ENCODE measurements at regions not wholly inside any gene's neighbourhood (a gene's known extent, or its start where the extent isn't known, plus 50 kb on each side); places are given as distances from the start of the nearest gene placed in this dataset.

GRCh38 chr2:225911019-225911418, 511.5 kb downstream of the NYAP2 start:
- Histone ChIP-seq H3K27ac (no peak overlapping the region), H3K36me3 (no peaks in the 10 kb centered on the region), H3K27me3 (no peaks in the 10 kb centered on the region), H3K9me3 (peaks cover 0 to 10% (median 0%) of the 10 kb centered on the region in 12 donors), H3K4me1 (no peaks in the 10 kb centered on the region), H3K4me3 (no peak overlapping the region)
- ATAC-seq = no peak
- WGBS, 4 donors = 81 to 88% (median 84%) methylated on average over 6 of the region's 6 CpGs
- no peak for DNase-seq
- intact Hi-C loops (cut with DNase I) = no loop called here
- TF ChIP-seq CTCF (IDR thresholded peaks at IDR 0.05) = no peak
- TF ChIP-seq POLR2A (IDR thresholded peaks at IDR 0.05) = no peak

GRCh38 chr2:225895126-225895525, 495.6 kb downstream of the NYAP2 start:
- DNase-seq (no peak), ATAC-seq (no peak)
- 56 to 82% (median 65%) methylated on average over 1 of the region's 1 CpG for WGBS, 4 donors
- H3K27me3 ChIP-seq = no peaks in the 10 kb centered on the region
- peaks cover 0 to 4% (median 0%) of the 10 kb centered on the region in 12 donors for H3K4me1 ChIP-seq
- no peak overlapping the region for H3K27ac ChIP-seq
- no peak overlapping the region for H3K4me3 ChIP-seq
- intact Hi-C loops (cut with DNase I) = loop anchor here in 1 of 10 donors (2.0 kb wide), 1 partner anchor 906 kb away; no protein-coding TSS in a partner anchor
- H3K36me3 ChIP-seq = no peaks in the 10 kb centered on the region
- H3K9me3 ChIP-seq = no peaks in the 10 kb centered on the region
- TF ChIP-seq POLR2A (IDR thresholded peaks at IDR 0.05) = no peak
- TF ChIP-seq CTCF (IDR thresholded peaks at IDR 0.05) = no peak

- no peak for DNase-seq
- H3K9me3 ChIP-seq = no peaks in the 10 kb centered on the region
- intact Hi-C loops (cut with DNase I) = loop anchor here in 4 of 10 donors (2.0 to 5.0 kb wide), 3 partner anchors 323 to 908 kb away; no protein-coding TSS in a partner anchor
- peak in 1 of 4 donors; percentile 58 for ATAC-seq
- no peaks in the 10 kb centered on the region for H3K36me3 ChIP-seq
- H3K27me3 ChIP-seq = no peaks in the 10 kb centered on the region
- H3K27ac ChIP-seq = no peak overlapping the region
- H3K4me3 ChIP-seq = no peak overlapping the region
- WGBS, 4 donors = 48 to 67% (median 54%) methylated on average over 4 of the region's 4 CpGs
- TF ChIP-seq POLR2A (IDR thresholded peaks at IDR 0.05) (no peak), CTCF (IDR thresholded peaks at IDR 0.05) (no peak)
- H3K4me1 ChIP-seq = peaks cover 0 to 4% (median 0%) of the 10 kb centered on the region in 12 donors
Measured at GRCh38 chr2:225894236-225894980, 494.9 kb downstream of the NYAP2 start.

- Histone ChIP-seq H3K27me3 (no peaks in the 10 kb centered on the region), H3K27ac (no peak overlapping the region), H3K4me3 (no peak overlapping the region), H3K4me1 (peaks cover 0 to 4% (median 0%) of the 10 kb centered on the region in 12 donors), H3K9me3 (no peaks in the 10 kb centered on the region), H3K36me3 (no peaks in the 10 kb centered on the region)
- intact Hi-C loops (cut with DNase I) = loop anchor here in 3 of 10 donors (5.0 kb wide), 2 partner anchors 324 to 909 kb away; no protein-coding TSS in a partner anchor
- no peak for TF ChIP-seq POLR2A (IDR thresholded peaks at IDR 0.05)
- TF ChIP-seq CTCF (IDR thresholded peaks at IDR 0.05) = no peak
- no peak for DNase-seq
- no peak for ATAC-seq
Measured at GRCh38 chr2:225893151-225893550, 493.6 kb downstream of the NYAP2 start.

Data from heart left ventricle (tissue), 16 donors.